ENCODE measurements at regions not wholly inside any gene's neighbourhood (a gene's known extent, or its start where the extent isn't known, plus 50 kb on each side); places are given as distances from the start of the nearest gene placed in this dataset.

- DNase-seq, result no peak
- Histone ChIP-seq H3K36me3 (no peaks in the 10 kb centered on the region), H3K4me1 (no peaks in the 10 kb centered on the region), H3K27me3 (no peaks in the 10 kb centered on the region), H3K4me3 (no peak overlapping the region), H3K9me3 (replicated peaks) (no peaks in the 10 kb centered on the region), H3K27ac (no peak overlapping the region)
Measured at GRCh38 chr10:57864765-57865680, 402.7 kb downstream of the IPMK start.

GRCh38 chr10:57849691-57850357 lies 417.9 kb downstream of the IPMK start:
- Histone ChIP-seq H3K9me3 (replicated peaks) (no peaks in the 10 kb centered on the region), H3K4me1 (no peaks in the 10 kb centered on the region)
- DNase-seq, result no peak

GRCh38 chr10:57846307-57847065 lies 421.2 kb downstream of the IPMK start:
- Histone ChIP-seq H3K4me1 (no peaks in the 10 kb centered on the region), H3K4me3 (no peak overlapping the region), H3K36me3 (no peaks in the 10 kb centered on the region), H3K27me3 (no peaks in the 10 kb centered on the region), H3K27ac (no peak overlapping the region), H3K9me3 (replicated peaks) (no peaks in the 10 kb centered on the region)
- DNase-seq, result no peak

More at GRCh38 chr10:57849691-57850357, 417.9 kb downstream of the IPMK start:
- Histone ChIP-seq H3K4me3 (no peak overlapping the region), H3K36me3 (no peaks in the 10 kb centered on the region), H3K27me3 (no peaks in the 10 kb centered on the region), H3K27ac (no peak overlapping the region)

GRCh38 chr10:57844387-57844998 lies 423.2 kb downstream of the IPMK start:
- H3K9me3 ChIP-seq (replicated peaks), result no peaks in the 10 kb centered on the region
- no peaks in the 10 kb centered on the region for H3K27me3 ChIP-seq
- H3K27ac ChIP-seq, result no peak overlapping the region
- no peak overlapping the region for H3K4me3 ChIP-seq
- no peak for DNase-seq
- H3K4me1 ChIP-seq, result no peaks in the 10 kb centered on the region
- H3K36me3 ChIP-seq, result no peaks in the 10 kb centered on the region

GRCh38 chr10:57830877-57831560 lies 436.7 kb downstream of the IPMK start:
- Histone ChIP-seq H3K9me3 (replicated peaks) (no peaks in the 10 kb centered on the region), H3K27ac (no peak overlapping the region), H3K27me3 (no peaks in the 10 kb centered on the region), H3K4me3 (no peak overlapping the region), H3K4me1 (no peaks in the 10 kb centered on the region), H3K36me3 (no peaks in the 10 kb centered on the region)
- no peak for DNase-seq

- Histone ChIP-seq H3K27me3 (no peaks in the 10 kb centered on the region), H3K9me3 (replicated peaks) (no peaks in the 10 kb centered on the region), H3K27ac (no peak overlapping the region), H3K36me3 (no peaks in the 10 kb centered on the region), H3K4me1 (no peaks in the 10 kb centered on the region), H3K4me3 (no peak overlapping the region)
- DNase-seq, result no peak
Measured at GRCh38 chr10:57825015-57825414, 442.7 kb downstream of the IPMK start.

- no peaks in the 10 kb centered on the region for H3K9me3 ChIP-seq (replicated peaks)
- no peaks in the 10 kb centered on the region for H3K4me1 ChIP-seq
- H3K27me3 ChIP-seq, result no peaks in the 10 kb centered on the region
- no peaks in the 10 kb centered on the region for H3K36me3 ChIP-seq
- DNase-seq, result no peak
- no peak overlapping the region for H3K27ac ChIP-seq
- no peak overlapping the region for H3K4me3 ChIP-seq
Measured at GRCh38 chr10:57823398-57823797, 444.3 kb downstream of the IPMK start.

GRCh38 chr10:57822965-57823364 lies 444.7 kb downstream of the IPMK start:
- no peaks in the 10 kb centered on the region for H3K36me3 ChIP-seq
- H3K4me3 ChIP-seq, result no peak overlapping the region
- DNase-seq, result no peak
- no peaks in the 10 kb centered on the region for H3K27me3 ChIP-seq
- H3K4me1 ChIP-seq, result no peaks in the 10 kb centered on the region
- H3K27ac ChIP-seq, result no peak overlapping the region
- H3K9me3 ChIP-seq (replicated peaks), result no peaks in the 10 kb centered on the region

GRCh38 chr10:57818522-57818921 lies 449.2 kb downstream of the IPMK start:
- Histone ChIP-seq H3K4me3 (no peak overlapping the region), H3K36me3 (no peaks in the 10 kb centered on the region), H3K4me1 (no peaks in the 10 kb centered on the region), H3K27me3 (no peaks in the 10 kb centered on the region), H3K9me3 (replicated peaks) (no peaks in the 10 kb centered on the region), H3K27ac (no peak overlapping the region)
- no peak for DNase-seq

GRCh38 chr10:57817741-57818140 lies 450.0 kb downstream of the IPMK start:
- H3K4me1 ChIP-seq, result no peaks in the 10 kb centered on the region
- H3K27me3 ChIP-seq, result no peaks in the 10 kb centered on the region
- no peaks in the 10 kb centered on the region for H3K9me3 ChIP-seq (replicated peaks)
- no peaks in the 10 kb centered on the region for H3K36me3 ChIP-seq
- no peak overlapping the region for H3K4me3 ChIP-seq
- DNase-seq, result no peak
- no peak overlapping the region for H3K27ac ChIP-seq

- no peaks in the 10 kb centered on the region for H3K36me3 ChIP-seq
- H3K4me1 ChIP-seq, result no peaks in the 10 kb centered on the region
- H3K4me3 ChIP-seq, result no peak overlapping the region
- no peak for DNase-seq
- no peak overlapping the region for H3K27ac ChIP-seq
- H3K27me3 ChIP-seq, result no peaks in the 10 kb centered on the region
- no peaks in the 10 kb centered on the region for H3K9me3 ChIP-seq (replicated peaks)
Measured at GRCh38 chr10:57815949-57816348, 451.7 kb downstream of the IPMK start.

- Histone ChIP-seq H3K27me3 (no peaks in the 10 kb centered on the region), H3K9me3 (replicated peaks) (no peaks in the 10 kb centered on the region), H3K4me1 (no peaks in the 10 kb centered on the region), H3K27ac (no peak overlapping the region), H3K36me3 (no peaks in the 10 kb centered on the region), H3K4me3 (no peak overlapping the region)
- no peak for DNase-seq
Measured at GRCh38 chr10:57809961-57810360, 457.7 kb downstream of the IPMK start.

GRCh38 chr10:57807906-57808305 lies 459.8 kb downstream of the IPMK start:
- no peak for DNase-seq
- Histone ChIP-seq H3K36me3 (no peaks in the 10 kb centered on the region), H3K4me3 (no peak overlapping the region), H3K9me3 (replicated peaks) (no peaks in the 10 kb centered on the region), H3K27me3 (no peaks in the 10 kb centered on the region), H3K27ac (no peak overlapping the region), H3K4me1 (no peaks in the 10 kb centered on the region)

GRCh38 chr10:57806675-57807074 lies 461.0 kb downstream of the IPMK start:
- H3K36me3 ChIP-seq, result no peaks in the 10 kb centered on the region
- H3K27ac ChIP-seq, result no peak overlapping the region
- no peak for DNase-seq
- no peaks in the 10 kb centered on the region for H3K4me1 ChIP-seq
- H3K27me3 ChIP-seq, result no peaks in the 10 kb centered on the region
- H3K4me3 ChIP-seq, result no peak overlapping the region
- H3K9me3 ChIP-seq (replicated peaks), result no peaks in the 10 kb centered on the region
